B cell (primary cell): ENCODE measurements at regions not wholly inside any gene's neighbourhood (a gene's known extent, or its start where the extent isn't known, plus 50 kb on each side); places are given as distances from the start of the nearest gene placed in this dataset.

Source experiments
- ATAC-seq: fragments of 200-7000 bp; cut with Tn5 transposase; one replicate; pipeline ENCODE4 v1.10.0; 2021; ENCODE audit warnings: low read depth, mild to moderate bottlenecking, moderate number of reproducible peaks, moderate library complexity
- CTCF ChIA-PET: fragments of 350-600 bp; sonication (Branson Sonifier 250); formaldehyde crosslinking; loops from one replicate; lab custom pipeline; 2021; ENCODE audit warnings: antibody characterized with exemption, inconsistent platforms; lab: Charles Lee
- POLR2A ChIA-PET: fragments of 350-600 bp; sonication (Branson Sonifier 250); formaldehyde crosslinking; loops from one replicate; lab custom pipeline; 2021; ENCODE audit warnings: antibody characterized with exemption; lab: Charles Lee
- DNase-seq: peaks from one replicate; pipeline ENCODE4 v3.0.0; 2013
- H2AFZ ChIP-seq: 2 replicates; pipeline ENCODE4 v1.6.1; 2012; ENCODE audit warnings: mild to moderate bottlenecking, low read depth, low read length; ENCODE audit not compliant: insufficient read depth, poor library complexity, severe bottlenecking
- H3K27ac ChIP-seq, 2 donors: 1 replicate in 1 of 2; 2 replicates in 1 of 2; pipeline ENCODE4 v1.5.1; 2012 to 2013; ENCODE audit warnings: low read length in 2 of 2, mild to moderate bottlenecking in 2 of 2, moderate library complexity in 1 of 2
- H3K27me3 ChIP-seq, 4 experiments: fragments of 200-600 bp in 1 of 4; sonication (generic) in 1 of 4; replicated peaks in 1 of 4; 1 replicate in 2 of 4; 2 replicates in 2 of 4; pipeline versions ENCODE4 v1.6.1 to v1.7.0; 2013 to 2016; ENCODE audit warnings: low read length in 3 of 4, mild to moderate bottlenecking in 2 of 4, mixed read lengths in 1 of 4, moderate library complexity in 1 of 4; ENCODE audit not compliant: insufficient read depth in 4 of 4, control insufficient read depth in 3 of 4; ENCODE audit errors: control extremely low read depth in 1 of 4
- H3K36me3 ChIP-seq, 2 experiments: replicated peaks in 1 of 2; 1 replicate in 1 of 2; 2 replicates in 1 of 2; pipeline versions ENCODE4 v1.6.1 to v1.7.1; 2013; ENCODE audit warnings: low read length in 1 of 2; ENCODE audit not compliant: insufficient read depth in 2 of 2, control insufficient read depth in 1 of 2; ENCODE audit errors: control extremely low read depth in 1 of 2, extremely low read depth in 1 of 2
- H3K4me1 ChIP-seq, 2 donors: fragments of 200-600 bp in 1 of 2; sonication (generic) in 1 of 2; 1 replicate in 1 of 2; 2 replicates in 1 of 2; pipeline versions ENCODE4 v1.5.1 to v1.6.1; 2013 to 2017; ENCODE audit warnings: low read length in 2 of 2; ENCODE audit not compliant: control insufficient read depth in 2 of 2, insufficient read depth in 2 of 2
- H3K4me2 ChIP-seq: replicated peaks from 2 replicates; pipeline ENCODE3; 2012; ENCODE audit warnings: mild to moderate bottlenecking, low read depth, low read length; ENCODE audit not compliant: poor library complexity, severe bottlenecking
- H3K4me3 ChIP-seq, 5 experiments: fragments of 200-600 bp in 1 of 5; sonication (generic) in 1 of 5; 1 replicate in 3 of 5; 2 replicates in 2 of 5; pipeline versions ENCODE4 v1.5.1 to v1.7.0; 2011 to 2016; ENCODE audit warnings: low read length in 4 of 5, mild to moderate bottlenecking in 4 of 5, low read depth in 2 of 5, control low read depth in 1 of 5, moderate library complexity in 1 of 5; ENCODE audit not compliant: insufficient read depth in 1 of 5; ENCODE audit errors: control extremely low read depth in 1 of 5, extremely low read depth in 1 of 5
- H3K79me2 ChIP-seq: fragments of 200-600 bp; sonication (generic); one replicate; pipeline ENCODE4 v1.6.0; 2016; ENCODE audit warnings: low read length; ENCODE audit not compliant: control insufficient read depth, insufficient read depth
- H3K9ac ChIP-seq: fragments of 200-600 bp; sonication (generic); 2 replicates; pipeline ENCODE4 v1.6.1; 2017; ENCODE audit warnings: mild to moderate bottlenecking, low read length, moderate library complexity
- H3K9me3 ChIP-seq, 3 donors: one replicate each; pipeline versions ENCODE4 v1.6.1 to v1.7.1; 2013; ENCODE audit warnings: low read length in 2 of 3; ENCODE audit not compliant: control insufficient read depth in 2 of 3, insufficient read depth in 1 of 3; ENCODE audit errors: control extremely low read depth in 1 of 3
- H4K20me1 ChIP-seq: 2 replicates; pipeline ENCODE4 v1.6.0; 2012; ENCODE audit warnings: mild to moderate bottlenecking, low read length; ENCODE audit not compliant: insufficient read depth, control insufficient read depth, poor library complexity, severe bottlenecking
- H3K27ac Mint-ChIP-seq: one replicate; pipeline ENCODE4 v1.8.0; 2021; ENCODE audit warnings: mixed read lengths
- H3K27me3 Mint-ChIP-seq: one replicate; pipeline ENCODE4 v1.8.0; 2021; ENCODE audit warnings: mixed read lengths
- H3K4me1 Mint-ChIP-seq: one replicate; pipeline ENCODE4 v1.8.0; 2021; ENCODE audit warnings: mixed read lengths
- H3K4me3 Mint-ChIP-seq: one replicate; pipeline ENCODE4 v1.8.0; 2021; ENCODE audit warnings: mixed read lengths
- H3K9me3 Mint-ChIP-seq: one replicate; pipeline ENCODE4 v1.8.0; 2022; ENCODE audit warnings: mixed read lengths; ENCODE audit not compliant: insufficient read depth
- EZH2 ChIP-seq: IDR thresholded peaks from 2 replicates; pipeline ENCODE4 v1.6.1; 2012; ENCODE audit warnings: borderline replicate concordance, low read depth, mild to moderate bottlenecking, moderate library complexity, low read length; ENCODE audit not compliant: insufficient read depth, poor library complexity, severe bottlenecking
- WGBS: methylation state at CpG from one replicate; pipeline ENCODE4 v1.1.5; 2013; ENCODE audit warnings: missing lambda C conversion rate; ENCODE audit not compliant: insufficient coverage; 5-methylcytosine and 5-hydroxymethylcytosine counted together
- intact Hi-C: fragments of 100-400 bp; cut with micrococcal nuclease; formaldehyde crosslinking; loops from one replicate; pipeline ENCODE4 v1.10.0; 2022
- TF ChIP-seq, protein P1 (sequence below): fragments of 200-600 bp; IDR thresholded peaks from one replicate; pipeline ENCODE4 v1.8.0; 2022; ENCODE audit warnings: antibody characterized with exemption, mild to moderate bottlenecking

GRCh38 chr7:88361357-88361756, 54.7 kb upstream of the STEAP4 start:
- no peaks in the 10 kb centered on the region for H3K9me3 Mint-ChIP-seq
- no peak overlapping the region for H3K27ac ChIP-seq
- no peak for ATAC-seq
- no peaks in the 10 kb centered on the region for H3K27me3 ChIP-seq
- 23% methylated on average over 4 of the region's 5 CpGs for whole genome bisulfite sequencing
- ChIA-PET CTCF (no interaction called here), POLR2A (no interaction called here)
- no peaks in the 10 kb centered on the region for H3K27me3 Mint-ChIP-seq
- no peak overlapping the region for H3K4me3 ChIP-seq
- H3K4me3 Mint-ChIP-seq: no peak overlapping the region
- no peaks in the 10 kb centered on the region for H3K4me1 ChIP-seq
- no peaks in the 10 kb centered on the region for H3K36me3 ChIP-seq
- H3K9me3 ChIP-seq: no peaks in the 10 kb centered on the region
- intact Hi-C loops: no loop called here
- H3K27ac Mint-ChIP-seq: no peak overlapping the region
- no peak overlapping the region for H3K4me2 ChIP-seq
- H2AFZ ChIP-seq: no peak overlapping the region
- DNase-seq: no peak
- no peaks in the 10 kb centered on the region for H3K4me1 Mint-ChIP-seq
- TF ChIP-seq EZH2: no peak
- TF ChIP-seq, protein P1, sequence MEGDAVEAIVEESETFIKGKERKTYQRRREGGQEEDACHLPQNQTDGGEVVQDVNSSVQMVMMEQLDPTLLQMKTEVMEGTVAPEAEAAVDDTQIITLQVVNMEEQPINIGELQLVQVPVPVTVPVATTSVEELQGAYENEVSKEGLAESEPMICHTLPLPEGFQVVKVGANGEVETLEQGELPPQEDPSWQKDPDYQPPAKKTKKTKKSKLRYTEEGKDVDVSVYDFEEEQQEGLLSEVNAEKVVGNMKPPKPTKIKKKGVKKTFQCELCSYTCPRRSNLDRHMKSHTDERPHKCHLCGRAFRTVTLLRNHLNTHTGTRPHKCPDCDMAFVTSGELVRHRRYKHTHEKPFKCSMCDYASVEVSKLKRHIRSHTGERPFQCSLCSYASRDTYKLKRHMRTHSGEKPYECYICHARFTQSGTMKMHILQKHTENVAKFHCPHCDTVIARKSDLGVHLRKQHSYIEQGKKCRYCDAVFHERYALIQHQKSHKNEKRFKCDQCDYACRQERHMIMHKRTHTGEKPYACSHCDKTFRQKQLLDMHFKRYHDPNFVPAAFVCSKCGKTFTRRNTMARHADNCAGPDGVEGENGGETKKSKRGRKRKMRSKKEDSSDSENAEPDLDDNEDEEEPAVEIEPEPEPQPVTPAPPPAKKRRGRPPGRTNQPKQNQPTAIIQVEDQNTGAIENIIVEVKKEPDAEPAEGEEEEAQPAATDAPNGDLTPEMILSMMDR: no peak
- no peak overlapping the region for H3K9ac ChIP-seq
- no peaks in the 10 kb centered on the region for H4K20me1 ChIP-seq
- no peaks in the 10 kb centered on the region for H3K79me2 ChIP-seq

GRCh38 chr7:88358881-88359280, 52.2 kb upstream of the STEAP4 start:
- Histone ChIP-seq H4K20me1 (no peaks in the 10 kb centered on the region), H3K4me2 (no peak overlapping the region), H2AFZ (no peak overlapping the region), H3K4me1 (no peaks in the 10 kb centered on the region), H3K27ac (no peak overlapping the region), H3K4me3 (no peak overlapping the region), H3K36me3 (no peaks in the 10 kb centered on the region), H3K79me2 (no peaks in the 10 kb centered on the region), H3K27me3 (no peaks in the 10 kb centered on the region), H3K9ac (no peak overlapping the region), H3K9me3 (no peaks in the 10 kb centered on the region)
- H3K4me3 Mint-ChIP-seq: no peak overlapping the region
- H3K27me3 Mint-ChIP-seq: no peaks in the 10 kb centered on the region
- no peaks in the 10 kb centered on the region for H3K4me1 Mint-ChIP-seq
- no CpG with 5 or more reads among the region's 2 CpGs for WGBS
- ChIA-PET POLR2A (no interaction called here), CTCF (interaction anchor here (1.8 kb wide), 1 partner anchor 13 kb away, joined by 4 read pairs; no protein-coding TSS in a partner anchor)
- intact Hi-C loops: no loop called here
- H3K9me3 Mint-ChIP-seq: no peaks in the 10 kb centered on the region
- H3K27ac Mint-ChIP-seq: no peak overlapping the region
- ATAC-seq (no peak), DNase-seq (no peak)
- TF ChIP-seq, protein P1: no peak
- TF ChIP-seq EZH2: no peak
